ENCODE measurements at regions not wholly inside any gene's neighbourhood (a gene's known extent, or its start where the extent isn't known, plus 50 kb on each side); places are given as distances from the start of the nearest gene placed in this dataset.

GRCh38 chr7:15860264-15860949 lies 173.9 kb upstream of the MEOX2 start:
- dilution Hi-C loops (cut with HindIII; ENCODE audit: low sequenced_read_pairs, unreplicated experiment) = no loop called here
- CTCF ChIA-PET = no interaction called here

More at GRCh38 chr7:15860264-15860949, 173.9 kb upstream of the MEOX2 start:
- Histone ChIP-seq H2BK120ac (ENCODE audit: low read depth, low read length) (no peak overlapping the region), H3K18ac (ENCODE audit: low read depth, low read length) (no peak overlapping the region), H2AK9ac (replicated peaks; ENCODE audit: low read depth, low read length, poor library complexity) (no peak overlapping the region), H2BK20ac (ENCODE audit: low read depth, low read length) (no peak overlapping the region), H4K5ac (ENCODE audit: low read depth, low read length) (no peak overlapping the region), H3K9ac (ENCODE audit: low read depth, low read length) (no peak overlapping the region), H3K4me3 (ENCODE audit: insufficient read depth, low read depth, low read length) (no peak overlapping the region), H3K56ac (ENCODE audit: extremely low read depth, insufficient read depth, low read length) (no peak overlapping the region), H2BK15ac (ENCODE audit: low read depth, low read length) (no peak overlapping the region), H3K14ac (replicated peaks; ENCODE audit: low read depth, low read length) (no peak overlapping the region), H3K4me2 (ENCODE audit: low read depth, low read length) (no peak overlapping the region), H2AFZ (replicated peaks; ENCODE audit: low read length, poor library complexity) (no peak overlapping the region), H3K9me1 (ENCODE audit: insufficient read depth, low read length) (peaks cover 4% of the 10 kb centered on the region; the same call in 1 of the 2 replicates), H3K27ac (ENCODE audit: insufficient read depth, low read length) (no peak overlapping the region), H3K9me3 (ENCODE audit: control insufficient read depth, insufficient read depth, low read length) (no peaks in the 10 kb centered on the region), H4K20me1 (ENCODE audit: insufficient read depth, low read length) (no peaks in the 10 kb centered on the region), H3K79me1 (ENCODE audit: low read depth in 1 of 2, low read length in 2 of 2) (no peaks in the 10 kb centered on the region), H3K4ac (ENCODE audit: low read depth, low read length) (no peak overlapping the region), H3K36me3 (ENCODE audit: control insufficient read depth, insufficient read depth, low read length) (no peaks in the 10 kb centered on the region), H2AK5ac (ENCODE audit: low read depth, low read length) (no peak overlapping the region), H2BK5ac (ENCODE audit: low read depth, low read length, poor library complexity, severe bottlenecking) (no peak overlapping the region), H3K27me3 (ENCODE audit: control insufficient read depth, insufficient read depth, low read length) (no peaks in the 10 kb centered on the region), H3K4me1 (ENCODE audit: control insufficient read depth, insufficient read depth, low read length) (peaks cover 3% of the 10 kb centered on the region; the same call in 1 of the 2 replicates), H4K8ac (ENCODE audit: low read depth in 2 of 2, low read length in 2 of 2) (no peak overlapping the region), H3K23ac (ENCODE audit: low read depth, low read length) (no peak overlapping the region), H4K91ac (ENCODE audit: insufficient read depth, low read depth, low read length) (no peak overlapping the region)
- BruUV-seq (replicated peaks) = no TSS peak
- POLR2A ChIA-PET (ENCODE audit: unreplicated experiment) = no interaction called here
- TF ChIP-seq CHD1 (IDR thresholded peaks at IDR 0.05; ENCODE audit: low read depth, low read length) (no peak), MAFK (IDR thresholded peaks at IDR 0.05; ENCODE audit: low read depth, low read length) (peak; percentile 52; the same call in 1 of the 2 replicates)
- ATAC-seq (ENCODE audit: low read depth) = no peak
- no CpG with 5 or more reads among the region's 1 CpG for WGBS, 2 experiments (ENCODE audit: extremely low coverage in 2 of 2, insufficient read length in 1 of 2)
- DNase-seq = no peak
- intact Hi-C loops (cut with micrococcal nuclease) (no loop called here), in situ Hi-C loops (cut with MboI; ENCODE audit: low sequenced_read_pairs) (no loop called here)
